SK-N-MC (cell line): ENCODE measurements at regions not wholly inside any gene's neighbourhood (a gene's known extent, or its start where the extent isn't known, plus 50 kb on each side); places are given as distances from the start of the nearest gene placed in this dataset.

Experiments used
- EZH2 ChIP-seq: fragments of 200-600 bp; sonication (generic); IDR thresholded peaks from one replicate; pipeline ENCODE4 v1.6.1; 2017; ENCODE audit warnings: antibody characterized with exemption
- POLR2AphosphoS5 ChIP-seq: IDR thresholded peaks from 2 replicates; pipeline ENCODE4 v1.6.1; 2012; ENCODE audit warnings: mild to moderate bottlenecking, low read depth, low read length, borderline replicate concordance

- TF ChIP-seq POLR2AphosphoS5: no peak
- no peak for TF ChIP-seq EZH2
Measured at GRCh38 chr4:60502733-60503132, 697.4 kb upstream of the ADGRL3 start.
